Neuronal stem cell (in vitro differentiated cells): ENCODE measurements at regions not wholly inside any gene's neighbourhood (a gene's known extent, or its start where the extent isn't known, plus 50 kb on each side); places are given as distances from the start of the nearest gene placed in this dataset.

Experiments
- DNase-seq: peaks from one replicate; pipeline ENCODE4 v3.0.0-alpha.2; 2013; ENCODE audit warnings: low spot score
- H2AFZ ChIP-seq: one replicate; pipeline ENCODE4 v1.6.1; 2013; ENCODE audit warnings: mild to moderate bottlenecking, low read length, inconsistent platforms
- H2AK5ac ChIP-seq: 2 replicates; pipeline ENCODE4 v1.6.1; 2013; ENCODE audit warnings: low read depth, mild to moderate bottlenecking, inconsistent platforms, low read length, moderate library complexity, mixed read lengths
- H2BK120ac ChIP-seq: 2 replicates; pipeline ENCODE4 v1.6.1; 2013; ENCODE audit warnings: low read depth, mild to moderate bottlenecking, inconsistent platforms, low read length, moderate library complexity, mixed read lengths
- H2BK12ac ChIP-seq: one replicate; pipeline ENCODE4 v1.6.1; 2013; ENCODE audit warnings: low read length, inconsistent platforms
- H2BK15ac ChIP-seq: 2 replicates; pipeline ENCODE4 v1.6.1; 2013; ENCODE audit warnings: mild to moderate bottlenecking, low read length, inconsistent platforms, mixed read lengths
- H2BK5ac ChIP-seq: one replicate; pipeline ENCODE4 v1.6.1; 2013; ENCODE audit warnings: inconsistent platforms, mild to moderate bottlenecking, low read length, moderate library complexity
- H3K14ac ChIP-seq: one replicate; pipeline ENCODE4 v1.6.1; 2013; ENCODE audit warnings: low read length, inconsistent platforms
- H3K18ac ChIP-seq: 2 replicates; pipeline ENCODE4 v1.6.1; 2013; ENCODE audit warnings: low read length, inconsistent platforms
- H3K23ac ChIP-seq: 2 replicates; pipeline ENCODE4 v1.6.1; 2013; ENCODE audit warnings: low read depth, mild to moderate bottlenecking, mixed read lengths, low read length, inconsistent platforms; ENCODE audit not compliant: poor library complexity
- H3K27ac ChIP-seq: replicated peaks from 3 replicates; pipeline ENCODE4 v1.5.1; 2013; ENCODE audit warnings: low read length, inconsistent platforms
- H3K27me3 ChIP-seq, 3 experiments: 2 replicates each; pipeline ENCODE4 v1.6.1; 2013; ENCODE audit warnings: low read length in 3 of 3, mild to moderate bottlenecking in 2 of 3, inconsistent platforms in 1 of 3, low read depth in 1 of 3, mixed read lengths in 1 of 3, moderate library complexity in 1 of 3; ENCODE audit not compliant: control insufficient read depth in 3 of 3, insufficient read depth in 3 of 3
- H3K36me3 ChIP-seq, 2 donors: replicated peaks in 1 of 2; 2 replicates each; pipeline ENCODE4 v1.6.1; 2013; ENCODE audit warnings: low read length in 2 of 2; ENCODE audit not compliant: control insufficient read depth in 2 of 2, insufficient read depth in 2 of 2
- H3K4ac ChIP-seq: 2 replicates; pipeline ENCODE4 v1.6.1; 2013; ENCODE audit warnings: inconsistent platforms, mild to moderate bottlenecking, low read length, moderate library complexity
- H3K4me1 ChIP-seq, 2 donors: 1 replicate in 1 of 2; 2 replicates in 1 of 2; pipeline ENCODE4 v1.6.1; 2013; ENCODE audit warnings: low read length in 2 of 2, low read depth in 1 of 2; ENCODE audit not compliant: control insufficient read depth in 2 of 2, insufficient read depth in 1 of 2
- H3K4me2 ChIP-seq: one replicate; pipeline ENCODE4 v1.6.1; 2013; ENCODE audit warnings: mild to moderate bottlenecking, low read length, inconsistent platforms; ENCODE audit not compliant: insufficient read depth, poor library complexity, severe bottlenecking
- H3K4me3 ChIP-seq, 2 donors: 2 replicates each; pipeline ENCODE4 v1.5.1; 2013; ENCODE audit warnings: low read length in 2 of 2, mild to moderate bottlenecking in 2 of 2, inconsistent platforms in 1 of 2, moderate library complexity in 1 of 2
- H3K79me1 ChIP-seq: one replicate; pipeline ENCODE4 v1.6.1; 2013; ENCODE audit warnings: low read depth, mild to moderate bottlenecking, inconsistent platforms, low read length, moderate library complexity
- H3K9ac ChIP-seq: one replicate; pipeline ENCODE4 v1.6.1; 2013; ENCODE audit warnings: mild to moderate bottlenecking, low read depth, low read length, inconsistent platforms; ENCODE audit not compliant: poor library complexity
- H3K9me3 ChIP-seq, 2 donors: replicated peaks in 1 of 2; 2 replicates each; pipeline versions ENCODE3 to v1.6.1; 2013; ENCODE audit warnings: low read length in 2 of 2, mild to moderate bottlenecking in 2 of 2, inconsistent platforms in 1 of 2, low read depth in 1 of 2, mixed read lengths in 1 of 2, moderate library complexity in 1 of 2; ENCODE audit not compliant: control insufficient read depth in 2 of 2, insufficient read depth in 1 of 2
- H4K8ac ChIP-seq: one replicate; pipeline ENCODE4 v1.6.1; 2013; ENCODE audit warnings: low read depth, mild to moderate bottlenecking, inconsistent platforms, low read length, moderate library complexity
- H4K91ac ChIP-seq: one replicate; pipeline ENCODE4 v1.6.1; 2013; ENCODE audit warnings: low read length, low read depth, mild to moderate bottlenecking, inconsistent platforms; ENCODE audit not compliant: poor library complexity
- WGBS, 2 donors: extraction: QIAGEN DNeasy Blood & Tissue Kit; methylation state at CpG; one replicate each; pipeline ENCODE4 v1.1.7; 2013; ENCODE audit warnings: missing lambda C conversion rate in 2 of 2, mixed read lengths in 1 of 2; ENCODE audit not compliant: insufficient read length in 2 of 2, insufficient replicate concordance in 1 of 2; ENCODE audit errors: extremely low coverage in 2 of 2; 5-methylcytosine and 5-hydroxymethylcytosine counted together

DNA sequence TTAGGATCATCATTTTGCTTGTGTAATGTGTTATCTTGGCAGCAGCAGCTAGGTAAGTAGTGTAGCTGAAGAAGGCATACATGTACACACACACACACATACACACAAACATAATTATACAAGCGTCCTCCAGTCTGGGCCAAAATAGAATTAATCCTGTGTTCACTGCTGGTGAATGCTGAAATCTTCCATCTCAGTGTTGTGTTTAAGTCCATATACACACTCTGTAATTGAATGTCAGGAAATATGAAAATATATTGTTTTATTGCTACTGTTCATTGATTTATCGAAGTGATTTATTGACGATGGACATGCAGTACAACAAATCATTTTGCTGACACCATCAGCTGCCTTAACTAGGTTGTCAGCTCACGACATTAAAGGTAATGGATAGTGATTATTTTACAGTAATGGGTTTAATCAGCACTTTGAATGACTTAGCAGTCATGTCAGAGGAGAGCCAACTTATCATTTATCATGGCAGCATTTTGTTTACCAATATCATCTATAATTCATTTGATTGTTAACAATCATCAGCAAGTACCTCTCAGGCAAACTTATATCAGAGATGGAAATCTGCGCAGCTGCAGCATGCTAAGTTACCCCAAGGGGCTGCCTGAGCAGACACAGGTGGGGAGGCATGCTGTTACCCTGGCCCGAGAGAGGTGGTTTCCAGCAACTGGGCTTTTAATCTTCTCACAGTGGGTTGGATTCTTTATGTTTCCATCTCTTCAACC, 83.7 kb upstream of the FSHR start:
- Histone ChIP-seq H4K8ac (no peak overlapping the region), H2BK15ac (no peak overlapping the region), H3K9ac (no peak overlapping the region), H3K27me3 (no peaks in the 10 kb centered on the region), H3K4ac (no peak overlapping the region), H2BK120ac (no peak overlapping the region), H2BK5ac (no peak overlapping the region), H3K9me3 (no peaks in the 10 kb centered on the region), H3K36me3 (no peaks in the 10 kb centered on the region), H3K4me2 (no peak overlapping the region), H4K91ac (no peak overlapping the region), H3K4me3 (no peak overlapping the region), H3K18ac (no peak overlapping the region), H3K14ac (no peak overlapping the region), H3K79me1 (no peaks in the 10 kb centered on the region), H3K4me1 (no peaks in the 10 kb centered on the region), H3K27ac (no peak overlapping the region), H2BK12ac (no peak overlapping the region), H3K23ac (no peak overlapping the region), H2AFZ (no peak overlapping the region), H2AK5ac (no peak overlapping the region)
- DNase-seq = no peak
- WGBS, 2 donors = no CpG with 5 or more reads among the region's 6 CpGs

DNA sequence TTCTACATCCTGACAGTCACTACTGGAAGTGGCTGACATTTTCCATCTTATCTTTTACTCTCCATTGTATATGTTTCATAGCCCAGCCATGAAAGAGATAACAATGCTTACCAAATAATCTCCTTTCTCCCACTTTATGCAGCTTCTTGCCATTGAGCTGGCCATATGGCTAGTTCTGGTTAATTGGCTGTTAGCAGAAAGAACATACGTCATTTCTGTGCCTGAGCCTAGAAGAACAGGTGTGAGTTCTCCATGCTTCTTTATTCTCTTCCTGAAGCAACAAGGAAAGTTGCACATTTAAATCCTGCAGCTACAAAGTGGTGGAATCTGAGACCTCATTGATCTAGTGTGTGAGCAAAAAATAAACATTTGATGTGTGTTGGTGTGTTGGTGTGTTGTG, 82.0 kb upstream of the FSHR start:
- Histone ChIP-seq H2BK12ac (no peak overlapping the region), H4K8ac (no peak overlapping the region), H2AFZ (no peak overlapping the region), H3K23ac (no peak overlapping the region), H4K91ac (no peak overlapping the region), H3K14ac (no peak overlapping the region), H2AK5ac (no peak overlapping the region), H2BK15ac (no peak overlapping the region), H3K4ac (no peak overlapping the region), H2BK5ac (no peak overlapping the region), H3K27ac (no peak overlapping the region), H2BK120ac (no peak overlapping the region), H3K18ac (no peak overlapping the region), H3K79me1 (no peaks in the 10 kb centered on the region), H3K4me2 (no peak overlapping the region), H3K27me3 (no peaks in the 10 kb centered on the region), H3K4me1 (no peaks in the 10 kb centered on the region), H3K4me3 (no peak overlapping the region), H3K9ac (no peak overlapping the region), H3K9me3 (no peaks in the 10 kb centered on the region), H3K36me3 (no peaks in the 10 kb centered on the region)
- no CpG with 5 or more reads among the region's 1 CpG for WGBS, 2 donors
- no peak for DNase-seq

DNA sequence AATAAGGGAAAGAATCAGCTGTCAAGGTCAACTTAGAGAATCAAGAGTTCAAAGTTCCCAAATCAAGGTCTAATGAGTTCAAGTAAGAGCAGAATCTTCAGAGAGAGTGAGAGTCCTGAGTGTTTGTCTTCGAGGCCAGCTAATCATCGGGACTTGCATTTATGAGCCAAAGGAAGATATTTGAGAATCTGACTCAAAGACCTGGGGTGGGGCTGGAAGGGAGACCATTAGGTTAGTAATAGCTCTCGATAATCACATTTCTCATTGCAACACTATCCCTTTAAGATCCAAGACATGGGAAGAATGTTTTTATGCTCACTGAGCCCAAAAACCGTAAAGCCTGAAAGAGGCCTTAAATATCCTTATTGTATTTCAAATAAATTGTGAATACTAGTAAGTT, 72.0 kb upstream of the FSHR start:
- Histone ChIP-seq H4K8ac (no peak overlapping the region), H2BK120ac (no peak overlapping the region), H3K36me3 (no peaks in the 10 kb centered on the region), H3K23ac (no peak overlapping the region), H3K4me2 (no peak overlapping the region), H2AK5ac (no peak overlapping the region), H3K27me3 (no peaks in the 10 kb centered on the region), H4K91ac (no peak overlapping the region), H3K27ac (no peak overlapping the region), H3K79me1 (no peaks in the 10 kb centered on the region), H3K4ac (no peak overlapping the region), H3K9me3 (no peaks in the 10 kb centered on the region), H3K9ac (no peak overlapping the region), H3K14ac (no peak overlapping the region), H2AFZ (no peak overlapping the region), H3K4me1 (no peaks in the 10 kb centered on the region), H2BK5ac (no peak overlapping the region), H3K4me3 (no peak overlapping the region), H3K18ac (no peak overlapping the region), H2BK15ac (no peak overlapping the region), H2BK12ac (no peak overlapping the region)
- DNase-seq = no peak
- WGBS, 2 donors = no CpG with 5 or more reads among the region's 4 CpGs

GRCh38 chr2:49225126-49225525, 70.8 kb upstream of the FSHR start:
- Histone ChIP-seq H3K4me1 (no peaks in the 10 kb centered on the region), H3K4me2 (no peak overlapping the region), H3K27ac (no peak overlapping the region), H2BK12ac (no peak overlapping the region), H3K14ac (no peak overlapping the region), H2BK120ac (no peak overlapping the region), H2BK15ac (no peak overlapping the region), H2AK5ac (no peak overlapping the region), H2AFZ (no peak overlapping the region), H3K9ac (no peak overlapping the region), H2BK5ac (no peak overlapping the region), H3K23ac (no peak overlapping the region), H3K9me3 (no peaks in the 10 kb centered on the region), H3K4ac (no peak overlapping the region), H3K4me3 (no peak overlapping the region), H4K91ac (no peak overlapping the region), H4K8ac (no peak overlapping the region), H3K27me3 (no peaks in the 10 kb centered on the region), H3K18ac (no peak overlapping the region), H3K36me3 (no peaks in the 10 kb centered on the region), H3K79me1 (no peaks in the 10 kb centered on the region)
- no peak for DNase-seq
